Loucy (cell line): ENCODE measurements at regions not wholly inside any gene's neighbourhood (a gene's known extent, or its start where the extent isn't known, plus 50 kb on each side); places are given as distances from the start of the nearest gene placed in this dataset.

ENCODE experiments used
- H2AFZ ChIP-seq: fragments of 200-600 bp; sonication (generic); 2 replicates; pipeline ENCODE4 v1.6.0; 2016; ENCODE audit warnings: antibody characterized with exemption, mild to moderate bottlenecking, low read length, moderate library complexity
- H3F3A ChIP-seq: fragments of 200-600 bp; 2 replicates; pipeline ENCODE4 v1.6.0; 2016; ENCODE audit warnings: antibody characterized with exemption, low read depth, mild to moderate bottlenecking
- H3K27me3 ChIP-seq: fragments of 200-600 bp; sonication (generic); 2 replicates; pipeline ENCODE4 v1.6.1; 2014; ENCODE audit warnings: low read length, mild to moderate bottlenecking; ENCODE audit not compliant: insufficient read depth, poor library complexity, severe bottlenecking
- H3K36me3 ChIP-seq: fragments of 200-600 bp; sonication (generic); 2 replicates; pipeline ENCODE4 v1.6.1; 2016; ENCODE audit warnings: low read length; ENCODE audit not compliant: insufficient read depth
- H3K4me1 ChIP-seq: fragments of 200-600 bp; sonication (generic); 2 replicates; pipeline ENCODE4 v1.5.1; 2014; ENCODE audit warnings: low read length, mild to moderate bottlenecking; ENCODE audit not compliant: insufficient read depth, poor library complexity, severe bottlenecking
- H3K4me2 ChIP-seq: fragments of 200-600 bp; sonication (generic); 2 replicates; pipeline ENCODE4 v1.6.0; 2014; ENCODE audit warnings: antibody characterized with exemption, low read length, low read depth, mild to moderate bottlenecking; ENCODE audit not compliant: poor library complexity, severe bottlenecking
- H3K4me3 ChIP-seq: fragments of 200-600 bp; sonication (generic); 2 replicates; pipeline ENCODE4 v1.5.1; 2014; ENCODE audit warnings: low read length, mild to moderate bottlenecking, mixed read lengths; ENCODE audit not compliant: poor library complexity, severe bottlenecking
- H3K79me2 ChIP-seq: fragments of 200-600 bp; sonication (generic); 2 replicates; pipeline ENCODE4 v1.6.1; 2014; ENCODE audit warnings: low read length; ENCODE audit not compliant: insufficient read depth
- H3K9ac ChIP-seq: fragments of 200-600 bp; sonication (generic); 2 replicates; pipeline ENCODE4 v1.6.0; 2014; ENCODE audit warnings: mild to moderate bottlenecking, low read depth, low read length, moderate library complexity; ENCODE audit not compliant: poor library complexity, severe bottlenecking
- H3K9me2 ChIP-seq: fragments of 200-600 bp; sonication (generic); replicated peaks from 2 replicates; pipeline ENCODE4 v1.6.1; 2016; ENCODE audit warnings: low read depth, low read length, mixed read lengths
- H3K9me3 ChIP-seq: fragments of 200-600 bp; sonication (generic); 2 replicates; pipeline ENCODE4 v1.6.1; 2014; ENCODE audit warnings: mild to moderate bottlenecking, antibody characterized with exemption, low read length, low read depth; ENCODE audit not compliant: insufficient read depth
- H4K20me1 ChIP-seq: fragments of 200-600 bp; sonication (generic); 2 replicates; pipeline ENCODE4 v1.6.0; 2014; ENCODE audit warnings: antibody characterized with exemption, low read length, mild to moderate bottlenecking; ENCODE audit not compliant: insufficient read depth, poor library complexity, severe bottlenecking
- CTCF ChIP-seq: fragments of 200-600 bp; sonication (generic); conservative IDR thresholded peaks from 2 replicates; pipeline ENCODE4 v1.5.1; 2014; ENCODE audit warnings: mild to moderate bottlenecking, antibody characterized with exemption, low read length
- EZH2phosphoT487 ChIP-seq: fragments of 200-600 bp; IDR thresholded peaks from 2 replicates; pipeline ENCODE4 v1.6.1; 2018; ENCODE audit warnings: antibody characterized with exemption, mild to moderate bottlenecking, moderate library complexity, borderline replicate concordance

DNA sequence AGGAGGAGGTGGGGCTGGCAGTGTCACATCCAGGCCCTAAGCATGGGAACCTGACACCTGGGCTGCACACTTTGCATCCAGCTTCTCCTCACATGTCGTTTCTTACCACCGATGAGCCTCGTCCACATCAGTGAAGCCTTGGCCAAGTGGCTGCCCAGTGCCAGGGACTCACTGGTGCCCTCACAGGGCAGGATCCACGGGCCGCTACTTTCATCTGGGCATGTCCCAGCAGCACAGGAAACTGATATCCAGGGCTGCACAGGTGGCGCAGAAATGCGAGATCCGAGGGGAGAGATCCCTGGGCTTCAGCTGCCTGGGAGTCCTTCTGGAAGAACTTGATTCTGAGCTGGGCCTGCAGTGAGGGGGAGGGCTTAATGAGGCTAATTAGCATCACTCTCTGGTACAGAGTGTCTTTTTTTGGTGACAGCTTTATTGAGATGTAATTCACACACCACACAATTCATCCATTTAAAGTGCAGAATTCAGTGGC, 291.6 kb upstream of the HDAC4 start:
- Histone ChIP-seq H3K9me3 (no peaks in the 10 kb centered on the region; the same call in 1 of the 2 replicates), H4K20me1 (no peaks in the 10 kb centered on the region), H3K4me2 (no peak overlapping the region), H3K9ac (no peak overlapping the region), H3K4me1 (no peaks in the 10 kb centered on the region), H3K36me3 (no peaks in the 10 kb centered on the region), H3K79me2 (no peaks in the 10 kb centered on the region), H3K27me3 (no peaks in the 10 kb centered on the region), H3F3A (no peaks in the 10 kb centered on the region), H3K9me2 (no peaks in the 10 kb centered on the region), H3K4me3 (no peak overlapping the region), H2AFZ (no peak overlapping the region)
- TF ChIP-seq CTCF (no peak), EZH2phosphoT487 (no peak)

- TF ChIP-seq EZH2phosphoT487, result no peak
- H3K4me1 ChIP-seq, result no peaks in the 10 kb centered on the region
- no peaks in the 10 kb centered on the region for H3K36me3 ChIP-seq
- no peak overlapping the region for H3K9ac ChIP-seq
- no peaks in the 10 kb centered on the region for H3K27me3 ChIP-seq
- no peak overlapping the region for H3K4me2 ChIP-seq
- H3K9me3 ChIP-seq, result no peaks in the 10 kb centered on the region; the same call in 1 of the 2 replicates
- no peak overlapping the region for H2AFZ ChIP-seq
- no peaks in the 10 kb centered on the region for H3K9me2 ChIP-seq
- H3F3A ChIP-seq, result no peaks in the 10 kb centered on the region
- no peak overlapping the region for H3K4me3 ChIP-seq
- H4K20me1 ChIP-seq, result no peaks in the 10 kb centered on the region
- H3K79me2 ChIP-seq, result no peaks in the 10 kb centered on the region
Measured at GRCh38 chr2:239691720-239692119, 290.9 kb upstream of the HDAC4 start.

GRCh38 chr2:239690651-239691631, 290.1 kb upstream of the HDAC4 start:
- Histone ChIP-seq H3K36me3 (no peaks in the 10 kb centered on the region), H3K4me2 (no peak overlapping the region), H3K4me3 (no peak overlapping the region), H3K9me3 (no peaks in the 10 kb centered on the region; the same call in 1 of the 2 replicates), H2AFZ (no peak overlapping the region), H3K4me1 (no peaks in the 10 kb centered on the region), H3K27me3 (no peaks in the 10 kb centered on the region), H3K9me2 (no peaks in the 10 kb centered on the region), H3K79me2 (no peaks in the 10 kb centered on the region), H3K9ac (no peak overlapping the region), H4K20me1 (no peaks in the 10 kb centered on the region), H3F3A (no peaks in the 10 kb centered on the region)
- TF ChIP-seq CTCF, result no peak
- no peak for TF ChIP-seq EZH2phosphoT487
